Small intestine (tissue), 7 donors: ENCODE measurements at regions not wholly inside any gene's neighbourhood (a gene's known extent, or its start where the extent isn't known, plus 50 kb on each side); places are given as distances from the start of the nearest gene placed in this dataset.

Experiments used
- DNase-seq, 2 donors: peaks; one replicate each; pipeline versions ENCODE4 v3.0.0 to v3.0.0-alpha.2; 2013
- FAIRE-seq: peaks from 2 replicates; lab custom pipeline; 2012; peaks lifted over from hg19 to GRCh38; lab: Jason Lieb, UNC
- H3K27ac ChIP-seq, 3 donors: one replicate each; pipeline ENCODE4 v1.5.1; 2013; ENCODE audit warnings: low read length in 2 of 3, mild to moderate bottlenecking in 2 of 3, control low read depth in 1 of 3, inconsistent platforms in 1 of 3, low read depth in 1 of 3, moderate library complexity in 1 of 3
- H3K27me3 ChIP-seq, 3 donors: one replicate each; pipeline ENCODE4 v1.6.1; 2013; ENCODE audit warnings: low read length in 3 of 3, inconsistent platforms in 1 of 3; ENCODE audit not compliant: control insufficient read depth in 3 of 3, insufficient read depth in 3 of 3
- H3K36me3 ChIP-seq, 3 donors: one replicate each; pipeline ENCODE4 v1.6.1; 2013; ENCODE audit warnings: low read length in 3 of 3, inconsistent platforms in 1 of 3, low read depth in 1 of 3, mild to moderate bottlenecking in 1 of 3, moderate library complexity in 1 of 3; ENCODE audit not compliant: control insufficient read depth in 3 of 3, insufficient read depth in 2 of 3
- H3K4me1 ChIP-seq, 3 donors: one replicate each; pipeline ENCODE4 v1.6.1; 2013; ENCODE audit warnings: low read length in 2 of 3, inconsistent platforms in 1 of 3, low read depth in 1 of 3, mild to moderate bottlenecking in 1 of 3, moderate library complexity in 1 of 3; ENCODE audit not compliant: control insufficient read depth in 3 of 3, insufficient read depth in 2 of 3
- H3K4me3 ChIP-seq, 3 donors: one replicate each; pipeline ENCODE4 v1.5.1; 2013; ENCODE audit warnings: low read length in 3 of 3, control low read depth in 1 of 3, inconsistent platforms in 1 of 3, low read depth in 1 of 3, mild to moderate bottlenecking in 1 of 3, moderate library complexity in 1 of 3
- H3K9me3 ChIP-seq, 2 donors: one replicate each; pipeline ENCODE4 v1.6.1; 2013; ENCODE audit warnings: low read depth in 1 of 2, low read length in 1 of 2; ENCODE audit not compliant: control insufficient read depth in 2 of 2, insufficient read depth in 1 of 2
- WGBS, 3 donors: extraction: QIAGEN DNeasy Blood & Tissue Kit; methylation state at CpG; one replicate each; pipeline ENCODE4 v1.1.7; 2013; 5-methylcytosine and 5-hydroxymethylcytosine counted together
- donor health status: healthy with polysubstance abuse.
- donor health status: control.
- donor health status: control.
- donor health status: Bipolar disorder and iron deficiency.
- donor health status: healthy.

DNA sequence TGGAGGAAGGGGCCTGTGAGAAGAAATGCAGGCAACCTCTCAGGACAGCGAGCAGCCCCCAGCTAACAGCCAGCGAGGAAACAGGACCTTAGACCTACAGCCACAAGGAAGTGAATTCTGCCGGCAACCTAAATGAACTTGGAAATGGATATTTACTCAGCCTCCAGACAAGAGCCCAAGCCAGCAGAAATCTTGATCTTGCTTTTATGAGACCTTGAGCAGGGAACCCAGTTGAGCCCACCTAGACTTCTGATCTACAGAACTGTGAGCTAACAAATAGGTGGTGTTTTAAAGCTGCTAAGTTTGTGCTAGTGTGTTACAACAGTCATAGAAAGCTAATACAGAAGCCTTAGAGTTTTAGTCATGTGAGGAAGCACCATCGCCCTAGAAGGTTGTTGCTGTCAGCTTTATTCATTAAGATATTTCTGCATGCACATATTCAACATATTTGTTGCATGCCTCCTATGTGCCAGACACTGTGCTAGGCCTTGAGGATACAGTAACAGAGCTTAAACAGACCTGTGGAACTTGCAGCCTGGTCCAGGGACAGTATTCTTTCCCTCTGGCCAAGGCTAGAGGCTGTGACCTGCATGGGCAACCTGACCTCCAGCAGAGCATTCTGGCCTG, 50.3 kb downstream of the NALF2 start:
- Histone ChIP-seq H3K27ac (peak overlapping the region in 1 of 3 donors; percentile 93), H3K9me3 (no peaks in the 10 kb centered on the region), H3K27me3 (peaks cover 0 to 2% (median 0%) of the 10 kb centered on the region in 3 donors), H3K4me1 (peaks cover 0 to 55% (median 0%) of the 10 kb centered on the region in 3 donors), H3K36me3 (no peaks in the 10 kb centered on the region), H3K4me3 (no peak overlapping the region)
- 18 to 42% (median 34%) methylated on average over 4 of the region's 4 CpGs for WGBS, 3 donors
- FAIRE-seq (no peak), DNase-seq (peak in 1 of 2 donors; percentile 58)

DNA sequence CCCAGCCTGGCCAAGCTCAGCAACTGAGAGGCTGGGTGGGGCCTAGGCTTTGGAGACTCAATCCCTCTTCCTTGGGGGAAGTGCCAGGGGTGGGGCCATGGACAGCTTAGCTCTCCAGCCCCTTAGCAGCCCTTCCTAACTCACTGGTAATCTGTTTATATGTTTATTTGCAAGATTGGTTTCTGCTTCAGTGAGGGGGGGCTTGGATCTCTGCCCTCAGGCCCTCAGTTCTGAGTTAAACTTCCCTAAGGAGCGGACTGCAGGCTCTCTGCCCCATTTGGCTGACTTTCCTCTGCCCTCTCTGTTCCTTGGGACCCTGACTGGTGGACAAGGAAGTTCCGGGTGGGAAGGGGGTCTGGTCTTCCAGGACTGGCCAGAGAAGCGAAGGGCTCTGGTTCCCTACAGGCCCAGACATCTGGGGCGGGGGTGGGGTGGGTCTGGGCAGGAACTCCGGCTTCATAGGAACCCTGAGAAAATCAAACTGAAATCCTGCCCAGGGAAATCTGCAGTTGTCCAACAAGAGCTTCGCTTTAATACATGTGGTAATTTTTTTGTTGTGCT, 51.4 kb downstream of the NALF2 start:
- DNase-seq = no peak
- Histone ChIP-seq H3K4me3 (no peak overlapping the region), H3K9me3 (no peaks in the 10 kb centered on the region), H3K27me3 (peaks cover 0 to 2% (median 0%) of the 10 kb centered on the region in 3 donors), H3K27ac (peak overlapping the region in 1 of 3 donors; percentile 93), H3K4me1 (peaks cover 0 to 55% (median 0%) of the 10 kb centered on the region in 3 donors), H3K36me3 (no peaks in the 10 kb centered on the region)
- 69 to 79% (median 69%) methylated on average over 6 of the region's 6 CpGs for WGBS, 3 donors
- FAIRE-seq = no peak

DNA sequence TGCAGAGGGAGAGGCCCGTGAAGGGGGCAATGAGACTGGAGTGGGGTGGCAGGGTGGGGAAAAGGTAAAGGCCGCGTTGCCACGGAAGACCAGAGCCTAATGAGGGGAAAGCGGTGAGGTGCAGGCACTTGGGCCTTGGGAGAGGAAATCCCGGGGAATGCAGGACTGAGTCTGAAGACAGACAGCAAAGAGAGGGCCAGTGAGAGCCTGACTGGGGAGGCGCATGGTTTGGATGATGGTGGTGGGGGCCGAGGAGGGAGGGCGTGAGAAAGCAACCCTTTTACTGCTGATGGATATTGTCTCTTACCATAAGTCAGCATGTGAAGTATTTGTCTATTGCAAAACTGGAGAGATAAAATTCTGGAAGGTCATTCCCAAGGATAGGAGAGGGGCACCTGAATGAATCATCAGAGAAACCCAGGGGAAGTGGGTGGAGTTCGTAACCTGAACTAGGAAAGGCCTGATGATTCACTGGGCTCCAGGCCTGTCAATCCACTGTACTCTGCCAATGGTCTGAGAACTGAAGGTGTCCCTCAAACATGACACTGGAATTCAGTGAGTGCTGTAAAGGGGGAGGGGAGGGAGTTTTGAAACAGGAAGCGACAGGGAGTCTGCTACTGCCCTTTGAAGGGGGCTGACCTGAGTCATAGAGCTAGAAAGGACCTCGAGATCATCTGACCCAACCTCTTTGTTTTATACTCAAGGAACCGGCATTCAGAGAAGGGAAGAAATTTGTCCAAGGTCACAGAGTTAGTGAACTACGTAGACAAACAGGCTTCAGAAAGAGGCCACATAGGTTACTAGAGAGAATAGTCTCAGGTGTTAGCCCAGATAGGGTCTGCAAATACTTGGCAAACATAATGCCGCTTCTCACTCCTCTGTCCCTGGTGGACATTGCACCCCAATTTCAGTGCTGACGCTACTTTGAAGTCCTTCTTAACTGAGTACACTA, 52.2 kb downstream of the NALF2 start:
- DNase-seq (peak; percentile 7 to 90), FAIRE-seq (no peak)
- Histone ChIP-seq H3K36me3 (no peaks in the 10 kb centered on the region), H3K9me3 (no peaks in the 10 kb centered on the region), H3K4me3 (no peak overlapping the region), H3K4me1 (peaks cover 0 to 58% (median 0%) of the 10 kb centered on the region in 3 donors), H3K27me3 (peaks cover 0 to 2% (median 0%) of the 10 kb centered on the region in 3 donors), H3K27ac (peak overlapping the region in 1 of 3 donors; percentile 93)
- WGBS, 3 donors = 47 to 59% (median 48%) methylated on average over 16 of the region's 16 CpGs

GRCh38 chrX:69562904-69563578, 52.9 kb upstream of the EDA start:
- H3K4me3 ChIP-seq = no peak overlapping the region
- H3K27ac ChIP-seq = peak overlapping the region in 1 of 3 donors; percentile 28
- H3K4me1 ChIP-seq = peaks cover 0 to 29% (median 0%) of the 10 kb centered on the region in 3 donors
- no peaks in the 10 kb centered on the region for H3K9me3 ChIP-seq
- FAIRE-seq = no peak
- no peaks in the 10 kb centered on the region for H3K36me3 ChIP-seq
- H3K27me3 ChIP-seq = no peaks in the 10 kb centered on the region
- peak in 1 of 2 donors; percentile 41 for DNase-seq
- 9 to 68% (median 14%) methylated on average over 1 of the region's 1 CpG for WGBS, 3 donors

GRCh38 chrX:69564665-69565064, 51.2 kb upstream of the EDA start:
- no peak for FAIRE-seq
- peaks cover 0 to 22% (median 0%) of the 10 kb centered on the region in 3 donors for H3K4me1 ChIP-seq
- 49 to 81% (median 53%) methylated on average over 2 of the region's 2 CpGs for WGBS, 3 donors
- H3K9me3 ChIP-seq = no peaks in the 10 kb centered on the region
- peak overlapping the region in 1 of 3 donors; percentile 44 for H3K27ac ChIP-seq
- peak in 1 of 2 donors; percentile 29 for DNase-seq
- no peaks in the 10 kb centered on the region for H3K36me3 ChIP-seq
- no peaks in the 10 kb centered on the region for H3K27me3 ChIP-seq
- no peak overlapping the region for H3K4me3 ChIP-seq

GRCh38 chrX:69565247-69565815, 50.6 kb upstream of the EDA start:
- H3K4me1 ChIP-seq = peaks cover 0 to 22% (median 0%) of the 10 kb centered on the region in 3 donors
- DNase-seq (no peak), FAIRE-seq (no peak)
- H3K4me3 ChIP-seq = no peak overlapping the region
- H3K27me3 ChIP-seq = no peaks in the 10 kb centered on the region
- 74 to 80% (median 76%) methylated on average over 3 of the region's 3 CpGs for WGBS, 3 donors
- no peaks in the 10 kb centered on the region for H3K36me3 ChIP-seq
- peak overlapping the region in 1 of 3 donors; percentile 44 for H3K27ac ChIP-seq
- no peaks in the 10 kb centered on the region for H3K9me3 ChIP-seq
